ENCODE measurements at regions not wholly inside any gene's neighbourhood (a gene's known extent, or its start where the extent isn't known, plus 50 kb on each side); places are given as distances from the start of the nearest gene placed in this dataset.
"Not testable (repeated sequence)": the region's sequence is repeated elsewhere in the genome, so short reads cannot be mapped to it uniquely, and the experiment has no call there.

DNA sequence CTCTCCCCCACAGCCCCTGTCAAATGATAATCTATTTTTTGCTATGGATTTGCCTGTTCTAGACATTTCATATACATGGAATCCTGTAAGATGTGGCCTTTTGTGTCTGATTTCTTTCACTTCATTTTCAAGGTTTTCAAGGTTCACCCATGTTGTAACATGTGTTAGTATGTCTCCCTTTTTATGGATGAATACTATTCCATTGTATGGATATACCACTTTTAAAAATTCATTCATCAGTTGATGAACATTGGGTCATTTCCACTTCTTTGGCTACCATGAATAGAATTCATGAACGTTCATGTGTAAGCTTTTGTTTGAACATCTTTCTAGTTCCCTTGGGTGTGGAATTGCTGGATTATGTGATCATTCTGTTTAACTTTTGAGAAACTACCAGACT is 94.7 kb upstream of the ZNF366 start:
- no peak for FAIRE-seq
- DNase-seq (ENCODE audit: extremely low spot score, insufficient read length, low read depth) = no peak

DNA sequence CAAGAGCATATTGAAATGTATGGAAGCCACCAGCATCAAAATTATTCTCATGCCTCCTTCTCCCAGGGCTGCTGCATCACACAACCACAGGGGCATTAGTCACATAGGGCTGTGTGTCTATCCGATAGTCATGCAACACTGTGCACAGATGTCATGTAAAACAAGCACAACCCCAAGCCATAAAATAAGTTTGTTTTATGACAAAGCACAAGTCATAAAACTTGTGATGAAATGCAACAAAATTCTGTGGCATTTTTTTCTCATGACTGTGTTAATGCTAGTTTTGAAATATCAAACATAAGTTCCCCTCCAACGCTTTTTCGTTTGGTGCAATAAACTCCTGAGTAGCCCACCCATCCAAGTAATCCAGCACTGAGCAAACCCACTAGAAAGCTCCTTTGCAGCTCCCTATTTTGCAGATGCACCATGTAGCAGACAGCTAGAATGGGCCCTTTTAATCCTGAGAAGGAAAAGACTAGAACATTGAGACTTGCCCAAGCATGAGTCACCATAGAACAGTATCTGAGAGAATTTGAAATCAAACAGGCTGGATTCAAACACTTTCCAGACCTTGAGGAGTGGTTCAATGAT is 93.3 kb upstream of the ZNF366 start:
- no peak for FAIRE-seq
- no peak for DNase-seq (ENCODE audit: extremely low spot score, insufficient read length, low read depth)

DNA sequence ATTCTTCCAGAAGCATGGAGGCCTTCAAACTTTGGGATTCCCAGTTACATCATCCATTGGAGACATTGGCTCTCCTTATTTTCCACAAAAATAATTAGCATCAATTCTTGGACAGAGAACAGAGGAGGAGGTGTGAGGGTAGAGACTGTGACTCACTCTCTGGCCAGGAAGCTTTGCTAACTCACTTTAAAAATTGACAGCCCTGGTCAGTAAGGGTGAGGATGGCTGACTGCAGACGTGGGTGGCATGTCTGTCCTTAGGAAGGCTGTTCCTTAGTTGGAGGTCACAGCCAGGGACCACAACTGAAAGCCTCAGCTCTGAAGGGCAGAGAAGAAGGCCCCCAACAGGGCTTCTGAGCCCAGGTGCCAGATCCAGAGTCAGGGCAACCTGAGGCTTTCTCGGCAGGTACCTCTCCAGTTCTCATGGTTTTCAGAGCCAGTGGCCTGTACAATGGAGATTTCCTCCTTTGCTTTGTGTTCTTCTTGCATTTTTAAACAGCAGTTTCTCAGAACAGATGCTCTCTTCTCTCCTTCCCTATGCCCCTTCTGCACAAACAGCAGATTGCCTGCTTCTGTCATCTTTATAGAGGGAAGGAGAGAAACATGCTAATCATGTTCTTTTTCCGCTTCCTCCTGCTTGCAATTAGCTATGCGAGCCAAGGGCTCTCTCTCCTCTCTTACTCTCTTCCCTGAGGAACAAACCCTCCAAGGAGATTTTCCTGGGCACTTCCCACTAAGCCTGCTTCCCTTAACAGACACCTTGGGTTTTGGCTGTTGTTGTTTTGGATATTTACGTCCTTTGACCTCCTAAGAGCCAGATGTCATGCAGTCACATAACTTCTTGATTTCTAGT is 92.5 kb upstream of the ZNF366 start:
- no peak for FAIRE-seq
- no peak for DNase-seq (ENCODE audit: extremely low spot score, insufficient read length, low read depth)

DNA sequence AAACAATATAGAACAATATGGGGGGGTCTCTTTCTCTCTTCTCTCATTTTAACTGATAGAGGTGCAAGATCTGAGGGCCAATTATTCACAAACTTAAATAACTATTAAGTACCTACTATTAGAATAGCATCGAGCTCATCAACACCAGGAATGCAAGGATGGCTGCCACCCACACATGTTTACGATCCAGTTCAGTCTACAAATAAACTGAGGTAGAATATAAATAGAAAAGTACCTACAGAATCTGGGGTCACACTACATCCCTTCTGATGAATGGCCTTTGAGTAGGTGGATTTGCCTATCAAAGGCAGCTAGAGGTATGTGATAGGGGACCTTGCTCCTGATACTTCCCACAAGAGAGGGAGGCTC is 91.8 kb upstream of the ZNF366 start:
- DNase-seq (ENCODE audit: extremely low spot score, insufficient read length, low read depth) (no peak), FAIRE-seq (no peak)

DNA sequence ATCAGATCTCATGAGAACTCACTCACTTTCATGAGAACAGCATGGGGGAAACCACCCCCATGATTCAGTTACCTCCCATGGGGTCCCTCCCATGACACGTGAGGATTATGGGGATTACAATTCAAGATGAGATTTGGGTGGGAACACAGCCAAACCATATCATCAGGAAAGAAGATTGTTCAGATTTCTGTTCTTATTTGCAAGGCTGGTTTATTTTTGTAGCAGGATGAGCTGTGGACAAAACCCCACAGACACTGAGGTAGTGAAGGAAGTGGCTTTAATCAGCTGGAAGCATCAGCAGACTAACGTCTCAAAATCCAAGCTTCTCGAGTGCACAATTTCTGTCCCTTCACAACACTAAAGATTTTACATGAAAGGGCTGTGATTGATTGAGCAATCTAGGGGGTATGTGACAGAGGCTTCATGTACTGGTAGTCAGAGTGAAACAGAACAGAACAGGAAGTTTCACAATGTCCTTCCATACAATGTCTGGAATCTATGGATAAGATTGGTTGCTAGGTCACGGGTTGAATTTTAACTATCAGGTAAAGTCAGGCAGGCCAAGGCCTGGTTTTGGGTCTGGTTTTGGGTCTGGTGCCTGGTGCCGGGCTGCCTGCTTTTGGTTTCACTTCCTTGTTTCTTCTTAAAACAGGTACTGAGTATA is 91.3 kb upstream of the ZNF366 start:
- FAIRE-seq (peak; percentile 59), DNase-seq (ENCODE audit: extremely low spot score, insufficient read length, low read depth) (no peak)

DNA sequence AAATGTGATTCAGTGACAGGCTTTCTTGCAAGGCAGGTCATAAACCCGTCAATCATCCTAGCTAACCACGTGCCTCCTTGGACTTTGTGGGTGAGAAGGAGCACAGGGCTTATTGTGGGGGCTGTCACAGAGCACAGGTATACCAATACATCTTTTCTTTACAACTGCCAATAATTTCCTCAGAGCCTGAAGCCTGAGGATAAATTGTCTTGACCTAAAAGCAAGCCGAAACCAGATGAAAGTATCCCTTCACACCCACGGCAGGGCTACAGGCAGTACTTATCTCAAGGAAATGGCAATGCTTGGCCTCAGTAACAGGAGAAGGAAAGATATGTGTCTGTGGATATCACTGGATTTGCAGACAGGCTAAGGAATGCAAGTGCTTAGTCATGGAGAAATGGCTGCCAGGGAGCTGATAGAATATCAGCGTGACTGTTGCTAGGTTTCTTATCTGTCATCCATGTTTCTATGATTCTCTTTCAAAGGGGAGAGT is 90.3 kb upstream of the ZNF366 start:
- no peak for DNase-seq (ENCODE audit: extremely low spot score, insufficient read length, low read depth)
- FAIRE-seq = no peak

DNA sequence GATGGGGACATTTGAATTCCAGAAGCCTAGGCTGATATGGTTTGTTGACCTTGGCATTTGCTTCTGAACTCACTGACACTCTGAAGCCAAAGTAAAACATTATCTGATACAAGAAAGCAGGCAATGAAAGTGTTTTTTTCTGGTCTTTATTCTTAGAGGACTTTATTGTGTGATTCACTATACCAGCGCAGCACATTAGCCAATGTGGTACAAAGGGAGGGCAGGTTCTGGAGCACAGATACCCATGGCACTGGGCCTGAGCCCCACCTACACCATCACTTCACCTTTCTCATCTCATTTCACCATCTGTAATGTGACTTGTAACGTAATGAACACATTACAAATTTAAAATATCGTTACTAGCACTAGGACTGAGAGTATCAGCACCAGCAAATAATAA is 89.7 kb upstream of the ZNF366 start:
- no peak for DNase-seq (ENCODE audit: extremely low spot score, insufficient read length, low read depth)
- FAIRE-seq = no peak

DNA sequence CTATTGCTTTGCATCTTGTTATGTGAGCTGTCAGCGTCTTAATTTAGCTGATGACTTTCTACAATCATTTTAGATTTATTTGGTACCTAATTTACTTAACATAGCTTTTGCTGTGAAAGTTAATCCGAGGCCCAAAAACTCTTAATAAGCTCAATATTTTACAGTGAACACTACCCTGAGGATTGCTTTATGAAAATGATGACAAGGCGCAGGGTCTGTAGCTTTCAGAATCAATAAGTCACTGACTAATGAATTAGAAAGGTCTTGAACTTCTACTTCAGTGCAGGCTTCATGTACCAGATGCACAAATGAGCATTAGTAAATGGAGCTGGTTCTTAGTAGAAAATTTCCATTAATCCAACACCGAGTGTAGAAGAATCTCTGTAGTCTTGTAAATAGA is 81.4 kb upstream of the ZNF366 start:
- FAIRE-seq (no peak), DNase-seq (ENCODE audit: extremely low spot score, insufficient read length, low read depth) (no peak)

DNA sequence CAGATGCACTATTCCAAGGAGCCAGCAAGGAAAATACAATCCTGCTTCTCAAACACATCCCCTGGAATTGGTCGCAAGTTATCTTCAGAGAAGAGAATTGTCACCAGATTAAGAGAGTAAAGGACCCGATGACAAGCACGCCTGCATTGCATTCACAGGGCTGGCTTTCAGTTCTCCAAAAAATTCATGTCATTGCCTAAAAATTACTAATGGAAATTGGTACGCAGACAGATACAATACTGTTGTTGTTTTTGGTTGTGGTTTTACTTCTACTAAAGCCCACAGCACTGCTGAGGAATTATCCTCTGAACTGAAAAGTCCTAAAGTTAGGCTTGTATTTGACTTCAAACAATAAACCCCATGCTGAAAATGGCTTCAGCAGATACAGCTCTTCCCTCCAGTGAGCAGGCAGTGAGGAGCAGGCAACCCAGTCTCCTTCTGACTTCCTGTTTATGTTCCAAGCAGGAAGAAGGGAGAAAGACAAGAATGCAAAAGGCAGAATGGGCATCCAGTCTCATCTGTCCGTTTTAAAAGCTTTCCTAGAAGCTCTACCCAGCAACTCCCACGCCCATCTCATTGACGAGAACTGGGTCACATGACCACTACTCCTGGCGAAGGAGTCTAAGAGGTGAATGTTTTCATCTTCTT is 80.6 kb upstream of the ZNF366 start:
- DNase-seq (ENCODE audit: extremely low spot score, insufficient read length, low read depth) (no peak), FAIRE-seq (no peak)

DNA sequence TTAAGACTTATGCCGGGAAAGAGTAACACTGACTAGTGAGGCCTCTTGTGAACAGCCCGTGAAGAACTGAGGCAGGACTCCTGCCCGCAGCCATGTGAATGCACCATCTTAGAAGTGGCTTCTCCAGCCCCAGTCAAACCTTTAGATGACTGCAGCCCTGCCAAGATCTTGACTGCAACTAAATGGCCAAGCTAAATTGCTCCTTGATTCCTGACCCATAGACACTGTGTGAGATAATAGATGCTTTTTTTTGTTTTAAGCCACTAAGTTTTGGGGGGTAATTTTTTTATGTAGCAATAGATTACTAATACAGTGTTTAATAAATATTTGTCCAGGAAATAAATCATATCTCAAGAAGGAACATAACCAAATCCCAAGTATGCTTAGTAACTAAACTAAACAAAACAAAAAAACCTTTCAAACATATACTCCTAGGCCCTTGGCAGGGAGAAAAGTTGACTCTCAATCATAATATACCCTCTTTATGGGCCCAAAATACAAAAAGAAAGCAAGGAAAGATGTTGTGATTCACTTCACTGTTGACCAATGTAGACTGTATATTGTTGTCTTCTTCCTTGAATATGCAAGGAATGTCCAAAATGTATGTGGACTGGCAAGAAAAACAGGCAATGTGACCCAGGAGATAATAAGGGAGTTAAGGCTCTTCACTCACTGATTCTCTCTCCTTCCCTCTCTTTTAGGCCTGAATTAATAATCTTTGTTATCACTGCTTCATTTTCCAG is 79.7 kb upstream of the ZNF366 start:
- FAIRE-seq (no peak), DNase-seq (ENCODE audit: extremely low spot score, insufficient read length, low read depth) (no peak)

DNA sequence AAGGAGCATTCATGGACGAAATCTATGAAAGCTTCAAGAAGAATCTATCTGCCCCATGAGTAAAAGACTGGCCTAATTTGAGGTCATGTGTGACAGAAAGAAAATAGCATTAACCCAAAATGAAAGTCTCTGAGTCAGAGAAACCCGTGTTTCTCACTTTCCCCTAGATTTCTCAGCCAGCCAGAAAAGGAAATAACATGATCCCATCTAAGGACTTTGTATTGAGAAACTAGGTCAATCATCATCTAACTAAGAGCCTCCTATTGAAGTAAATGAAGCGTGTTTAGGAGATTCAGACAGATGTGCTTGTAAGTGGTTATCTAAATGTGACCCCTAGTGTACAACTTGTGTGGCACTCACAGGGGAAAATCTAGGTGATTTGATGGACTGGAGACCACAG is 77.3 kb upstream of the ZNF366 start:
- no peak for DNase-seq (ENCODE audit: extremely low spot score, insufficient read length, low read depth)
- FAIRE-seq = peak; percentile 65

DNA sequence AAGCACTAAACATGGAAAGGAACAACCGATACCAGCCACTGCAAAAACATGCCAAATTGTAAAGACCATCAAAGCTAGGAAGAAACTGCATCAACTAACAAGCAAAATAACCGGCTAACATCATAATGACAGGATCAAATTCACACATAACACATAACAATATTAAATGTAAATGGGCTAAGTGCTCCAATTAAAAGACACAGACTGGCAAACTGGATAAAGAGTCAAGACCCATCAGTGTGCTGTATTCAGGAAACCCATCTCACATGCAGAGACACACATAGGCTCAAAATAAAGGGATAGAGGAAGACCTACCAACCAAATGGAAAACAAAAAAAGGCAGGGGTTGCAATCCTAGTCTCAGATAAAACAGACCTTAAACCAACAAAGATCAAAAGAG is 72.1 kb upstream of the ZNF366 start:
- DNase-seq (ENCODE audit: extremely low spot score, insufficient read length, low read depth); FAIRE-seq: not testable (repeated sequence)

DNA sequence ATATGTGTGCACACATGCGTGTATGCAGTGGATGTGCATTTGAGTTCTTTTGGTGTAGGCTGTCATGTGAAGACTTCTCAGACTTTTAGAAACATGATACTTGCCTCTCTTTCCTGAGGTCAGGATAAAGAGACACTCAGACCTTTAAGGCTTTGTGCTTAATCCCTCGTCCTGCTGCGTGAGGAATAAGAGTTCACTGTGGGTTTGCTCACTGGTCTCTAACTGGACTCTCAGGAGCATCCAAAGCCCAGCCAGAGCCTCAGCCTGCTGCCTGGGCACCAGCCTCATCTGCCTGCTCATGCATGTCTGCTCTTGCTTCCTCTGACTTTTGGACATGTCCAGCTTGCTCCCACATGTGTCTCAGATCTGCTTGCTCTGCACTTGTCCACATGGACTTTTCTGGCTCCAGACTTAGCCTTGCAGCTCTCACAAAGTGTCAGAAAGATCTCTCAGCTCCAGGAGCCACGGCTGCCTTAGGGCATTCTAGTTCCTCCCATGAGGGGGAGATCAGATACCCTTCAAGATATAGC is 65.1 kb upstream of the ZNF366 start:
- FAIRE-seq = no peak
- no peak for DNase-seq (ENCODE audit: extremely low spot score, insufficient read length, low read depth)

DNA sequence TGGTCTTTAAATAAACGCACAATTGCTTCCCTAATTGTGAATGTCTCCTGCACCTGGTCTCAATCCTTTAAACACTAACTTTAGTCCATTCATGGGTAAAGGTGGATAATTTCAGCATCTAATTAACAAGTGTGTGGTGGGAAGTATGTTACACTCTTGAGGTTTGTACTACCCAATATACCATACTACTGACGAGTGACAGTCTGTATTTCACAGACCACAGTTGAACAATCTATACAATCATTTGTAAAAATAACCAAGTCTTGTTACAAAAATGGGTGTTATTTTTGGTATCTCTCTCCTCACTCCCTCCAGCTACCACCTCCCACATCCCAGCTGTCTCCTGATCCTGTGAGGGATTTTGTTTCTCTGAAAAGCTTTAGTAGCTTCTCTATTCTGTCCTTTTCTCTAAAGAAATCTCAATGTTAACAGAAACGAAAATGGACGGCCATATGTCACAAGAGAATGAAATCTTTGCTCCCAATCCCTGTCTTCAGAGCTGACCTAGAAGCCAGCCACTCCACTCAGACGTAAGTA is 62.3 kb upstream of the ZNF366 start:
- DNase-seq (ENCODE audit: extremely low spot score, insufficient read length, low read depth) (no peak), FAIRE-seq (no peak)

DNA sequence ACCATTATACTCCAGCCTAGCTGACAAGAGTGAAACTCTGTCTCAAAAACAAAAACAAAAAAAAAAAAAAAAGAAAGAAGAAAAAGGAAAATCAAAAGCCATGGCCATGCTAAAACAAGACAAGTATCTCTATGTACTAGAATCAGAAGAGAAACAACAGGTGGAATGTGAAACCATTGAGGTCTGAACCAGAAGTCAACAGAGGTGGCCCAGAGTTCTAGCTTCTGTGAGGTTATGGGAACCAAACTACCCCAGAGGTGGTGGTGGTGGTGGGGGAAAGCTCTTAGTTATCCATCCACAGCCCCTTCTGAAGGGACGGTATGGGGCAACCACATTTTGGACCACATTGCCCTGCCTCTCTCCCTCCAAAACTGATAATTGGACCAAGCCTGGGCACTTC is 59.5 kb upstream of the ZNF366 start:
- FAIRE-seq (peak; percentile 45), DNase-seq (ENCODE audit: extremely low spot score, insufficient read length, low read depth) (no peak)

DNA sequence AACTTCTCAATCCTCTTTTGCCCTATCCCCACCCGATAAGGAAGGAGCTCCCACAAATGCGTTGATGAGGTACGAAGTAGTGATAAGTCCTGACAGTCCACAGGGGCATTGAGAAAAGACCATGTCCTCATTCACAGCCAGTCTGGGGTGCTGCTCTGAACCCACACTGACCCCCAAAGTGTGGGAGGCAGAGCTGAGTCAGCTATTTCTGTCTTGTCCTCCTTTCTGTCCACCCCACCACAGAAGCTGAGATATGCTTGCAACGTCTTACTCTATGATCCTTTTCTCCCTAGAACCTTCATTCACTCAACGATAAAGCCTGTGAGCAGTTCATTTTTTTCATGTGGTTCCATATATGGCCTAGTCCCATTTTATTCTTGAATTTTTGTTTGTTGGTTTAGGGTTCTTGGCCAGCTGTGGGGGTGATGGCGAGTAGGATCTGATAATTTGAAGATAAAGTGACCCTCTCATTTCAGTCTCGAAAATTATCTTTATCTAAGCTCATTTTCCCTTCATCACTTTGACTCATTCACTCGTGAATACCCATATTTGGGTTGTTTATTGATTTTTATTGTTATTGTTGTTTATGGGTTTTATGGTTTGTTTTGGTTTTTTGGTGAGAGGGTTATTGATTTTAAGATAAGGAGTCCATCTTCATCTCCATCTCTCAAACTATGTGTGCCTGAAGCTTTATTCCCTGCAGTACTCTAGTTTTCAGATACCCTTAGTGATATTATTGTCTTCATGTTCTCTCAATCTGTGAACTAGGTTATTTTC is 58.5 kb upstream of the ZNF366 start:
- no peak for FAIRE-seq

DNA sequence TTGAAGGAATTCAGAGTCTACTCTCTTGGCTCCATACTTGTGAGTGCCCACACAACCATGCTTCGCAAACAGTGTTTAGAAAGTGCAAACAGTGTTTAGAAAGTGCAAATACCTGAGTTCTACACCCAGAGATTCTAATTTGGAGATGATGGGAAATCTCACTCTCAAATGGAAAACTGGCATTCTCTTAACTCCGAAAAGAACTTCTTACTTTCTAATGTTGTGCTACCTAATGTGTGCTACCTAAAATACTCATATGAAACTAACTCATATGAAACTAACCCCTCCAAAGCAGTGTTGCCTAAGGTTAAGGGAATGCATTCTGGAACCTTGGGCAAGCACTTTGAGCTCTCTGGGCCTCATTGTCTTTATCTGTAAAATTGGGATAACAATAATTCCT is 55.5 kb upstream of the ZNF366 start:
- DNase-seq (ENCODE audit: extremely low spot score, insufficient read length, low read depth) (no peak), FAIRE-seq (no peak)

More for the DNA sequence above, 58.5 kb upstream of the ZNF366 start:
- no peak for DNase-seq (ENCODE audit: extremely low spot score, insufficient read length, low read depth)

DNA sequence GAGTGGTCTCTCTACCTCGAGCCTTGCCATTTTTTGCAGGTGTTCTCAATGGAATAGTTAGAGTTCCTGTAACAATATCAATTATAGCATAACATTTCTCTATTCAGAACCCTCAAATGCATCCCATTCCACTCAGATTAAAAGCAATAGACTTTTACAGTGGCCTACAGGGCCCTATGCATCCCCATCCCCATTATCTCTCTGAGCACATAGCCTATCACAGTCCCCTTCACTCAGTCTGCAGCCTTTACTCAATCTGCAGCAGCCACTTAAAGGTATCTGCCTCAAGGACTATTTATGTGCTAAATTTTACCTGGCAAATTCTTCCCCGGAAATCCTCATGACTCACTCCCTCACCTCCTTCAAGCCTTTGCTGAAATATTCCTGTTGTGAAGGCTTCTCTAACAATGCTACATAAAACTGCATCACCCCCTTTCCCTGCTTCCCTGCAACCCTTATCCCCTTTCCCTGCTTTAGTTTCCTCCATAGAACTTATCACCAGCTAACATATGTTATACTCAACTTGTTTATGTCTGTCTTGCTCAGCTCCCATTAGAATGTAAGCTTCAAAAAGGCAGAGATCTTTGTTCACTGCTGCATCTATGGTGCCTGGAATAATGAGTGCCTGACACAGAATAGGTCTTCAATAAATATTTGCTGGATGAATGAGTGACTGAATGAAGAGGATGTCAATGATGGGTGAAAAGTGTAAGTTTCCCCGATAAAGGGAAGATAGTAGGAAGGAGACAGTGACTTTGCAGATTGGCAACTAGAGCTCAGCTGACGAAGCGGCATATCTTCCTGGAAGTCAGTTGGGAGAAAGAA is 54.1 kb upstream of the ZNF366 start:
- FAIRE-seq (no peak), DNase-seq (ENCODE audit: extremely low spot score, insufficient read length, low read depth) (no peak)
